HG02623 (cell line): ENCODE measurements at regions not wholly inside any gene's neighbourhood (a gene's known extent, or its start where the extent isn't known, plus 50 kb on each side); places are given as distances from the start of the nearest gene placed in this dataset.
"Not testable (repeated sequence)": the region's sequence is repeated elsewhere in the genome, so short reads cannot be mapped to it uniquely, and the experiment has no call there.

ENCODE experiments used
- ATAC-seq: cut with Tn5 transposase; IDR thresholded peaks from one replicate; pipeline ENCODE4 v1.9.1; 2021; ENCODE audit warnings: moderate library complexity; ENCODE audit not compliant: unreplicated experiment

DNA sequence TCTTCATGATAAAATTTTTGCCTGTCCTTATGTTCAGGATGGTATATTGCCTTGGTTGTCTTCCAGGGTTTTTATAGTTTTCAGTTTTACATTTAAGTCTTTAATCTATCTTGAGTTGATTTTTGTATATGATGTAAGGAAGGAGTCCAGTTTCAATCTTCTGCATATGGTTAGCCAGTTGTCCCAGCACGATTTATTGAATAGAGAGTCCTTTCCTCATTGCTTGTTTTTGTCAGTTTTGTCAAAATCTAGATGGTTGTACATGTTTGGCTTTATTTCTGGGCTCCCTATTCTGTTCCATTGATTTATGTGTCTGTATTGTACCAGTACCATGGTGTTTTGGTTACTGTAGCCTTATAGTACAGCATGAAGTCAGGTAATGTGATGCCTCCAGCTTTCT, 91.6 kb upstream of the FAM98A start:
- ATAC-seq = not testable (repeated sequence)

DNA sequence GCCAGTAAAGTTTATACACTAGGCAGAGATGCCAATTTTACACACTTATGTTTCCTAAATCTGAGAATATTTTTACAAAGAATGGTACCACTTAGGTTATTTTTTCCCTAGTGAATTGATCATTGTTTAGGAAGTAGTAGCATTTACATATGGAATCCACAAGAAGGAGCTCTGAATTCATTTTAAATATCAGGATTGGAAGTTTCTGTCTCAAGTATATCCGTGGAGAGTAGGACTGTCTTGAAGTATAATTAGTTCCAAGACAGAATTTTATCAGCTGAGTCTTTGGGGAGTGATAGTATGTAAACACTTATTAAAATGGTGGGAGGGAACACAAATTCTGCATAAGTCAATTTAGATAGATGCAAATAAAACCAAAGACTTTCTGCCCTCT, 82.3 kb upstream of the FAM98A start:
- no peak for ATAC-seq

DNA sequence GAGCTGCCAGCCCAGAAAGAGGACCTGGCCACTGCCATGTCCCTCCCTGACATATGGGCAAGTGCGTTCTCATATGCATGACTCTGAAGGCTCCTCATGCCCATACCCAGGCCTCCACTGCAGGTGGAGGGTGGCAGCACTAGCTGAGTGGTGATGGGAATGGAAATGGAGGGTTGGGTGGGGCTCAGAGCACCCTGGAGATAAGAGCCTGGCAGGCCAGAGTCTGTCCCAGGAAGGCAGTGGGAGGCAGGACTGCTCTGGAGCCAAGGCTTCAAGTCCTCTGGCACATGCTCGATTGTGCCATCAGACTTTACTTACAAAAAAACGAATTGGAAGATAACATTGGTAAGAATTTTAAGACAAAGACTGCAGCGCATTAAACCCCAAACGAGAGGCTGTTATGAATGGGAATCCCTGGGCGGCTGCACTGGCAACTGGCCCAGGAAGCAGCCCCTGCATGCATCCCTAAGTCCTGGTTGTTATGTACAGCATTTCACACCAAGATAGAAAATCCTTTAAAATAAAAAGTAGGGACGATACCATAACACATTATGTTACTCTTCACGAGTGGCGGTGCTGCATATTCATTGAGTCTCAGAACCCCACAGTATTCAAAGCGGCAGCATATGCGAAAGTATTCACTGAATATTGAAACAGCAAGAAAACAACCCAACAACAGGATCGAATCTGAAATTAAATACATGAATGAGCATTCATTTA, 81.7 kb upstream of the FAM98A start:
- no peak for ATAC-seq

DNA sequence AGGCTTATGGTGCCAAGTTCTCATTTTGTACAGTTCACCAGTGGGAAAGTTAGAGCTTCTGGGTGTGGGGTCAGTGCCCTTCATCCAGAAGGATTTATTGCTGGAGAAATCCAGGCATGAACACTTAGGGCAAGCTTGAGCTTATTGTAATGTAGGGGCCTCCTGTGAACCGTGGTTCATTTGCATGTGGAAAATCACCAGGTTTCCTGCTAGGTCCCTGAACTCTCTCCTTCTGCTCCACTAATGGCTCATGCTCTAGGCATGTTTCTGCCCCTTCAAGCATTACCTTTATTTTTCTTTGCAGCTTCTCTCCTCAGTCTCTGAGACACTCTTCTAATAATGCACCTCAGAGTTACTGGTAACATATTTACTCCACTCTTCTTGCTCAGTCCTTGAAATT, 79.3 kb upstream of the FAM98A start:
- no peak for ATAC-seq

DNA sequence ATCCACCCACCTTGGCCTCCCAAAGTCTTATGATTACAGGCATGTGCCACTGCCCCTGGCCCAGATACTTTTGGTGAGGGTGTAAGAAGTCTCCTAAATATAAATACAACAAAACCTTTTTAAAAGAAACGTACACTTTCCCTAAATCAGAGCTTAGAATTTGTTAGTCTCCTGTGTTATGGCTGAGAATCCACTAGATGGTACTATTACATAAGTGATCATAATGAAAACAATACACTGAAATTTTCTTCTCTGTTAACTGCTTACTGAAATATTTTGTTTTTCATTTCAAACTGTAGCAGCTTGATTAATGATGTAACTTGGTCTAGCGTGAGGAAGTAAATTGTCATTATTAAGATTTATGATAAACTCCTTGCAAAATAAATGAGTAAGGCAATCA, 74.8 kb upstream of the FAM98A start:
- ATAC-seq = no peak

DNA sequence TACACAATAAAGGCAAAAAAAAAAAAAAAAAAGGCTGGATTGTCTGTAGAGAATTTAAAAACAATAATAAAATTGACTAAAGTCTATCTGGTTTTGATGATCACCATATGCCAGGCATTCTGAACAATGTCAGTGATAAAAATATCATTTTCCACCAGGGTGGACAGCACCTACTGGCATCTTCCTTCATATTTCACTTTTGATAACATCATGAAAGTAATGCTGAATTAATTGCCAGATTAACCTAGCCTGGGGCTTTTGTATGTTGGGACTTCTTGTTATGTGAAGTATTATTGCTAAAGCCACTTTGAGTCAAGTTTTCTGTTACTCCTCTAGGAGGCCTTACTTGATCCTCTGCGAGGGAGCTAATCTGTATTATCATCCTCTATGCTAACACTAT, 73.8 kb upstream of the FAM98A start:
- ATAC-seq = no peak

DNA sequence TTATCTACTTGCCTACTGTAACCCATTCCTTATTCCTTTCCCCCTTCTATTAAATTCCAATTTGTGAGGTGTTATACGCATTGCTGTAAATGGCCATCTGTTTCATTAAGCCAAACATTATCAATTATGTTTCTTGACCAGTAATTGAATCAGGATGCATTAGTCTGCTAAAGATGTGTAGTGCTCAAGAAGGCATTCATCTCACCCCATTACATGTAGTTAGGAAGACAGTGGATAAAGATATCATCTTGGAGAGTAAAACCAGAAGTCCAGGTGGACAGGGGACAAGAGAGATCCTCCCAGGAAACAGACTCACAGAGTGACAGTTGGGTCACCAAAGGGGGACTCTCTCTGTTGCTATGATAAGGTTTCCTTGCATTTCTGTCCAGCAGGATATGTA, 73.3 kb upstream of the FAM98A start:
- no peak for ATAC-seq

DNA sequence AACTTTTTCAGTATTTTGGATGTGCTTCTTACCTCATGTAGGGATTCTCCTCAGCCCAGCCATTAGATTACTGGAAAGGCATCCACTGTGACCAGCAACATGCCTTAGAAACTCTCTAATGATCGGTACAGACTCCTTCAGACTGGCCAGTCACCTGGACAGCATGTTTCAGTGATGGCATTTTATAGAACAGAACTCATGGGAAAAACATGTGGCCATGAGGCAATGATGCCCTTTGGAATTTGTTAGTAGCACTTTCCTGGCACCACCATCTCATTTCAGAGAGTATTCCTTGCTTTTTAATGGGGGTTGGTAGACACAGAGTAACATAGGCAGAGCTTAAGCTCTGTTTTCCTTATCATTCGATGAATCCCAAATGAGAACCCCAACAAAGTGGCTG, 72.1 kb upstream of the FAM98A start:
- no peak for ATAC-seq

DNA sequence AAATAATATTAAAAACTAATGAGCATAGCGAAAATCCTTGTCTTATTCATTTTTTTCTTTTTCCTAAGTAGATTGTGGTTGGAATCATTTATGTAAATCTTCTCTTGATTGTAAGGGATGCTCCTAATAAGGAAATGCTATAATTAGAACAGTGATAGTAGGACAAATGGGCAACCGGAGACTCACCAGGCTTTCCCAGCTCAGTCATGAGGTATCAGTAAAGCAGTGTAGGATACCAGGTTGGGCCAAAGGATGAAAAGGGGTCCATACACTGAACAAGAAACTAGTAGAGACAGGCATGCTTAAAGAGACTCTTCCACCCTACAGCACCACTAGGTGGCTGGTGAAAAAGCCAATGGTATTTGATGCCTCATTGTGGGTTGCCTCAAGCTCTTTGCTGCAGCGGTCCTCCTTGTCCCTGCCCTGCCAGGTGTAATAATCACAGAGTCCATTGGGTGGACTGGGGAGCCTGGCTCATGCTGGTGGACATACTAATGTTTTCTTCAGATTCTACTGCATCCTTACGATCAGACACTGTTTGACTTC, 71.4 kb upstream of the FAM98A start:
- no peak for ATAC-seq

DNA sequence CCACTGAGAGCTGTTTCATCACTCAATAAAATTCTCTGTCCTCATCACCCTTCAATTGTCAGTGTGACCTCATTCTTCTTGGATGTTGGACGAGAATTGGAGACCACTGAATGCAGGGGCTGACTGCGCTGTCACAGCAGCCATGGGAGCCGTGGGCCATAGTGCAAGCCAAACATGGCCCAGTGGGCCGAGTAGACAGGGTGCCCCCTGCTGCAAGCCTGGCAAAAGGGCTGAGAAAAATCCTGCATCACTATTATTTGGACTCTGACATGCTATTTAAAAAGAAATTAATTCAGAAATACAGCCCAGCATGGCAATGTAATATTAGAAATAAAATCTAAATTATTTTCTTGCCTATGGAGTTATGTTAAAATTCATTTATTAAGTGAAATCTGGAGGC, 67.8 kb upstream of the FAM98A start:
- ATAC-seq = no peak

DNA sequence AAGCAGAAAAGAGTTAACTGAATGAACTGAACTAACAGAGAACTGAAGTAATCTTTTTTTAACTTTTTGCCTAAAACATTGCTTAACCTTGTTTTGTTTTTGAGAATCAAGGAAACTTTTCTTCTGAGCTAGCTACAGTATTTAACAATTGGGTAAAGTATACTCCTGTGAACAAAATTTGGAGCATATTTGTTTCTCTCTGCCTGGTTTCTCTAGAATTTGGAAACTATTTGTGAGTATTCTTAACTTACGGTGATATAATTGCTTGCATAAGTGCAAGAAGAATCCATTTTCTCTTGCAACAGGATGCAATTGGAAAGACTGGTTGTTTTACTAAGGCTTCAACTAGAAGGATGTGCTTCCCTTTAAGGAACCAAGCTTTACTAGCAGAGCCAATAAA, 65.9 kb upstream of the FAM98A start:
- ATAC-seq = no peak

DNA sequence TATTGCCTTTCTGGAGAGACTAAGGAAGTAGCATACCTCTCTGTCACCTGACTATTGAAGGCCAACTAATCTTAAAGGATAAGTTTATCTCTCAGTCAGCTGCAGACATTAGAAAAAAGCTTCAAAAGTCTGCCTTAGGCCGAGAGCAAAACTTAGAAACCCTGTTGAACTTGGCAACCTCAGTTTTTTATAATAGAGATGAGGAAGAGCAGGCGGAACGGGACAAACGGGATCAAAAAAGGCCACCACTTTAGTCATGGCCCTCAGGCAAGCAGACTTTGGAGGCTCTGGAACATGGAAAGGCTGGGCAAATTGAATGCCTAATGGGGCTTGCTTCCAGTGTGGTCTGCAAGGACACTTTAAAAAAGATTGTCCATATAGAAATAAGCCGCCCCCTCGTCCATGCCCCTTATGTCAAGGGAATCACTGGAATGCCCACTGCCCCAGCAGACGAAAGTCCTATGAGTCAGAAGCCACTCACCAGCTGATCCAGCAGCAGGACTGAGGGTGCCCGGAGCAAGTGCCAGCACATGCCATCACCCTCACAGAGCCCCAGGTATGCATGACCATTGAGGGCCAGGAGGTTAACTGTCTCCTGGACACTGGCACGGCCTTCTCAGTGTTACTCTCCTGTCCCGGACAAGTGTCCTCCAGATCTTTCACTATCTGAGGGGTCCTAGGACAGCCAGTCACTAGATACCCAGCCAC, 61.5 kb upstream of the FAM98A start:
- ATAC-seq = no peak

DNA sequence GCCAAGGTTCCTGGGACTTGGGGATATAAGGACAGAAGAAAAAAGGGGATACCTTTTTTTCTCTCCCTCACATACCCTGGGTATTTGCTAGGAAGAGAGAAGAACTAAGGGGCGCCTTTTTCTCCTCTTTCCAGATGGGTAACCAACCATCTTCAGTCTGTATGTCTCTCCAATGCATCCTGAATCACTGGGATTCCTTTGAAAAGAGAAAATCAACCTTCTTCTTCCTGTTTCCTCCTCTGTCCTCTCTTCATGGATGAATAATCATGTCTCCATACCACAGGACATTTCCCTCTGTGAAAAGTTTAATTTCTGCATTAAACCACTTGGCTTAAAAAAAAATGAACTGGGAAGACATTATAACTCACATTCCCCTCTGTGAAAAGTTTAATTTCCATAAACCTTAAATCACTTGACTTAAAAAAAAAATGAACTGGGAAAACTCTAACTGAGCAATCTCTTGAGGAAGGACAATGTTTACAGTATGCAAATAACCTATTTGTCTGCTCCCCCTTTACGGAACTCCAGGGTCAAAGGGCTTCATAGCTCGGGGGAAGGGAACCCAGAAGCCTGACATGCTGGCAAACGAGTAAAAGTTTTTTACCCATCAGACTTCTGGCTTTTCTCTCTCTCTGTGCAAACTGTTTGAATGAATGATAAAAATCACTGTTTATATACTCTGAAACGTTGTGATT, 56.7 kb upstream of the FAM98A start:
- no peak for ATAC-seq

DNA sequence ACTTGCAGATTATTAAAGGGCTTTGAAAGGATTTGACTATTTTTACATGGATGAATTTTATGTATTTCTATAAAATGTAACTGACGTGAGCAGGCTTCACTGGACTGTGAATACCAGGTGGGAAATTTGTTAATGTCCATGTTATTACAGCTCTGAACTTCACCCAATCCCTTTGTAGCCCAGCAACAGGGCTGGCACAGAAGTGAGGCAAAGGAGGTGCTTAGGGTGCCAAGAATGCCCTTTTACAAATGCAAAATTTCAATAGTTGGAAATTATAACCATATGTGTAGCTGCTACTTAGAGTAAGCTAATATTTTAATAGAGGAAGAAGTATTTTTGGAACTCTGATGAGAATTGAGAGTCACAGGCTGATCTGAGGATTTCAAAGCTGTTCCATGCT, 53.7 kb upstream of the FAM98A start:
- no peak for ATAC-seq

DNA sequence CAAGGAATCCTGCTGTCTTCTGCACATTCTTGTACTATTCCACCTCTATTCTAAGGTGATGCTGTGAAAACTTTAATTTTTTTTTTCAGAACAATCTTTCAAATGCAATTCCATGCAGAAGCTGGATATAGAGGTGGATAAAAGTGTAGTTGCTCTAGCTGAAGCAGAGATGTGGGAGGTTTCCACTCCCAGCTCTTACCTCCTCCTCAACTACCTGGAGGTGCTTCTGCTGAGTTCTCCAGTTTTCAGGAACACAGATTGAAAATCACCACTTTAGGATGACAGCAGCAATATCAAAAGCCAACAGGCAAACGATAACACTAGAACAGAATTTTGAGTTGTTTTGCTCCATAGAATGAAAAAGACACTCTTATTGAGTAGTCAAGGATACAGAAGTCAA, 51.1 kb upstream of the FAM98A start:
- no peak for ATAC-seq
